Esophagus squamous epithelium (tissue), 5 donors: ENCODE measurements at regions not wholly inside any gene's neighbourhood (a gene's known extent, or its start where the extent isn't known, plus 50 kb on each side); places are given as distances from the start of the nearest gene placed in this dataset.
A peak's percentile ranks its signal among the peaks of the same experiment; 100 is the strongest.

Experiments
- DNase-seq: peaks from one replicate; lab custom pipeline; 2025; lab: John Stamatoyannopoulos, UW
- H3K27ac ChIP-seq, 4 donors: fragments of 200-600 bp; sonication (generic); one replicate each; pipeline ENCODE4 v1.5.1; 2016 to 2019; ENCODE audit warnings: mild to moderate bottlenecking in 1 of 4
- H3K27me3 ChIP-seq, 4 donors: fragments of 200-600 bp; sonication (generic); 1 replicate in 3 of 4; 2 replicates in 1 of 4; pipeline versions ENCODE4 v1.5.1 to v1.6.0; 2017 to 2021; ENCODE audit warnings: antibody characterized with exemption in 1 of 4
- H3K36me3 ChIP-seq, 3 donors: fragments of 200-600 bp; sonication (generic); one replicate each; pipeline ENCODE4 v1.5.1; 2016 to 2019
- H3K4me1 ChIP-seq, 3 donors: fragments of 200-600 bp; sonication (generic); one replicate each; pipeline ENCODE4 v1.5.1; 2017 to 2019
- H3K4me3 ChIP-seq, 4 donors: fragments of 200-600 bp; sonication (generic); 1 replicate in 3 of 4; 2 replicates in 1 of 4; pipeline ENCODE4 v1.5.1; 2016 to 2019; ENCODE audit warnings: mild to moderate bottlenecking in 2 of 4, moderate library complexity in 1 of 4
- H3K9me3 ChIP-seq, 3 donors: fragments of 200-600 bp; sonication (generic); one replicate each; pipeline ENCODE4 v1.5.1; 2016 to 2019
- POLR2A ChIP-seq, 4 donors: fragments of 450-650 bp; IDR thresholded peaks; one replicate each; pipeline ENCODE4 v1.6.1; 2017; ENCODE audit warnings: antibody characterized with exemption in 4 of 4, mild to moderate bottlenecking in 4 of 4, moderate library complexity in 3 of 4
- WGBS, 2 donors: methylation state at CpG; one replicate each; pipeline ENCODE4 v1.1.5; 2018; 5-methylcytosine and 5-hydroxymethylcytosine counted together
- intact Hi-C: fragments of 100-400 bp; cut with DNase I; formaldehyde crosslinking; loops from one replicate; pipeline ENCODE4 v1.15.0; 2022
- TF ChIP-seq, protein P1 (sequence below), 6 experiments: fragments of 450-650 bp in 4 of 6; fragments of 200-600 bp in 2 of 6; sonication (generic) in 2 of 6; IDR thresholded peaks; one replicate each; pipeline ENCODE4 v1.5.1; 2016 to 2019; ENCODE audit warnings: antibody characterized with exemption in 6 of 6, mild to moderate bottlenecking in 4 of 6, moderate library complexity in 4 of 6
- donor health status: DM: yes; HTN: yes; CAD: no.

DNA sequence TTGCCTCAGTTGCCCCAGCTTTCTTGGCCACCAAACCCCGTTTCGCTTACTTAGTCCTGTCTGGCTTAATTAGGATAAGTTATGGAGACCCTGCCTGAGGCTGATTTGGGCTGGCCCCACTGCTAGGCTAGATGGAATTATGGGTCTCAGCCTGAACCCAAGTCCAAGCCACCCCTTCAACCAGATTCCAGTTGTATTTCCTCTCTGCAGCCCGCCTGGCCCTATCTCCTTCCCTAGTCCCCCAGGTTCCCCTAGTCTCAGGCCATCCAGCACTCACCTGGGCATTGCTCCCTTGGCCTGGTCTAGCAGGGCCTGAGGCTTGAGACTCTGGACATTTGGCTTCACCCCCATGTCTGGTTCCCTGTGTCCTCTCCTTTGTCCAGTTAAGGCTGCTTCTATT is 111.7 kb upstream of the IPO9 start:
- WGBS, 2 donors: 94 to 97% methylated on average over 2 to 3 of the region's 3 CpGs
- intact Hi-C loops: no loop called here
- Histone ChIP-seq H3K4me1 (peaks cover 46 to 95% (median 73%) of the 10 kb centered on the region in 3 donors), H3K9me3 (no peaks in the 10 kb centered on the region), H3K27ac (peak overlapping the region in 3 of 4 donors; percentile 46 to 96 (median 90)), H3K27me3 (no peaks in the 10 kb centered on the region), H3K4me3 (no peak overlapping the region), H3K36me3 (peaks cover 0 to 8% (median 0%) of the 10 kb centered on the region in 3 donors)
- DNase-seq: no peak
- TF ChIP-seq POLR2A (IDR thresholded peaks at IDR 0.05): no peak
- TF ChIP-seq, protein P1, sequence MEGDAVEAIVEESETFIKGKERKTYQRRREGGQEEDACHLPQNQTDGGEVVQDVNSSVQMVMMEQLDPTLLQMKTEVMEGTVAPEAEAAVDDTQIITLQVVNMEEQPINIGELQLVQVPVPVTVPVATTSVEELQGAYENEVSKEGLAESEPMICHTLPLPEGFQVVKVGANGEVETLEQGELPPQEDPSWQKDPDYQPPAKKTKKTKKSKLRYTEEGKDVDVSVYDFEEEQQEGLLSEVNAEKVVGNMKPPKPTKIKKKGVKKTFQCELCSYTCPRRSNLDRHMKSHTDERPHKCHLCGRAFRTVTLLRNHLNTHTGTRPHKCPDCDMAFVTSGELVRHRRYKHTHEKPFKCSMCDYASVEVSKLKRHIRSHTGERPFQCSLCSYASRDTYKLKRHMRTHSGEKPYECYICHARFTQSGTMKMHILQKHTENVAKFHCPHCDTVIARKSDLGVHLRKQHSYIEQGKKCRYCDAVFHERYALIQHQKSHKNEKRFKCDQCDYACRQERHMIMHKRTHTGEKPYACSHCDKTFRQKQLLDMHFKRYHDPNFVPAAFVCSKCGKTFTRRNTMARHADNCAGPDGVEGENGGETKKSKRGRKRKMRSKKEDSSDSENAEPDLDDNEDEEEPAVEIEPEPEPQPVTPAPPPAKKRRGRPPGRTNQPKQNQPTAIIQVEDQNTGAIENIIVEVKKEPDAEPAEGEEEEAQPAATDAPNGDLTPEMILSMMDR (IDR thresholded peaks at IDR 0.05): no peak

DNA sequence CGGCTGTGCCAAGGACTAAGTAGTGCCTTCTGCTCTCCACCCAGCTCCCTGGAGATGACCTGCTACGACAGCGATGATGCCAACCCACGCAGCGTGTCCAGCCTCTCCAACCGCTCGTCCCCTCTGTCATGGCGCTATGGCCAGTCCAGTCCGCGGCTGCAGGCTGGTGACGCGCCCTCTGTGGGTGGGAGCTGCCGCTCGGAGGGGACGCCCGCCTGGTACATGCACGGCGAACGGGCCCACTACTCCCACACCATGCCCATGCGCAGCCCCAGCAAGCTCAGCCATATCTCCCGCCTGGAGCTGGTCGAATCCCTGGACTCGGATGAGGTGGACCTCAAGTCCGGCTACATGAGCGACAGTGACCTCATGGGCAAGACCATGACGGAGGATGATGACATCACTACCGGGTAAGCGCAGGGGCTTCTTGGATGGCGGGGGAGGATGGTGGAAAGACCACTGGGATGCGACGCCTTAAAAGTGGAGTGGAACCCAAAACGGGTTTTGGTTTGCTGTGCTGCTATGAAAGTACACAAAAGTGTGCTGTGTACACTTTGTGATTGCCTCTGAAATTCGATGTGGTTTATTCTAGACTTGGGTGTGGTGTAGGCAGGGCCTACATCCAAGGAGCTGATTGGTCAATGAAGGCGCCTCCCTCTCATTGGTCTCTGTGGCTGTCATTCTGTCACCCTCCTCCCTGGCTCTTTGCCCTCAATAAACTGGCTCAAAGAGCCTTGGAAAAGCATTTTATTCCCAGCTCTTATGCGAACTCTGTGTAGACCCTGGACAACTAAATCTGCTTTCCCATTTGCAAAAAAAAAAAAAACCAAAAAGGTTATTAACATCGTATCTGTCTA is 110.4 kb upstream of the IPO9 start:
- no peak for DNase-seq

DNA sequence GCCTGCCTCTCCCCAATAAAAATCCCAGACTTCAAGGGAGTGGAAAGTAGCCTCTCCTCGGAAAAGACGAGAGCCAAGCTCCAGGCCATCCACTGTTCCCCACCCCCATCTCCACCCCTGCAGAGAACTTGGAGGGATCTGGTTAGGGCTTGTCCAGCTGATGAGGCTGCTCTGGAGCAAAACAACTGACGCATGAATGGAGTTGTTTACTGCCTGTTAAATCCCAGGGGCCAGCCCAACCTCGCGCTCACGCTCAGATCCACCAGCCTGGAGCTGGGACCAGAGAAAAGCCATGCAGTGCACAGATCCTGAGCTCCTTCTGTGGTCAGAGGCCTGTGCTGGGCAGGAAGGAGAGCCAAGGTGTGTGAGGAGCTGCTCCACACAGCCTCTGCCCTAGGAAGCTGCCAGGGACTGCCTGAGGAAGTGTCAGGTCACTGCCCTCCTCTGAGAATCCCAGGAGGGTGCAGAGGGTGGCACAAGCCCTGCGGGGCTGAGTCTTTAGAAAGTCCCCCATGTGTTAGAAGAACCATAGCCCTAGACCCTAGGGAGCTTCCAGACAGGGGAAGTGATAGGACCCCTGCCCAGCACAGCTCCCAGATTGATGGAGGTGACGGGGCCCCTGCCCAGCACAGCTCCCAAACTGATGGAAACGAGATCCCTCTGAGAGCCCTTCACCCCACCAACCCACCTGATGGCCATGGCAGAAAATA is 109.0 kb upstream of the IPO9 start:
- H3K4me3 ChIP-seq: no peak overlapping the region

More for the DNA sequence above, 110.4 kb upstream of the IPO9 start:
- intact Hi-C loops: no loop called here
- no peak overlapping the region for H3K4me3 ChIP-seq
- TF ChIP-seq, protein P1 (IDR thresholded peaks at IDR 0.05): no peak
- peaks cover 33 to 82% (median 60%) of the 10 kb centered on the region in 3 donors for H3K4me1 ChIP-seq
- 90 to 94% methylated on average over 22 to 36 of the region's 36 CpGs for WGBS, 2 donors
- H3K27me3 ChIP-seq: no peaks in the 10 kb centered on the region
- peak overlapping the region; percentile 64 to 93 (median 88) for H3K27ac ChIP-seq
- H3K36me3 ChIP-seq: peaks cover 0 to 8% (median 0%) of the 10 kb centered on the region in 3 donors
- H3K9me3 ChIP-seq: no peaks in the 10 kb centered on the region

DNA sequence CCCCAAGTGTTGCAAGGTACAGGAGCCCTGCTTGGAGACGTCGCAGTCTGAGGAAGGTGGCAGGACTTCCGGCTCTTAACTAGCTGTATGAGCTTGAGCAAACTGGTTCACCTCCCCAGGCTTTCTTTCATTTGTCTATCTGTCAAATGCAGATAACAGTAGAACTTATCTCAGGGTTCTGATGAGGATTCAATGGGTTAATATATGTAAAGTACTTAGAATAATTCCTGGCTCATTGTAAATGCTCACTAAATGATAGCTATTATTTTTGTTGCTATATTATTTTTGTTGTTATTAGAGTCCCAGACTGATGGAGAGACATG is 108.5 kb upstream of the IPO9 start:
- 85 to 86% methylated on average over 3 of the region's 3 CpGs for WGBS, 2 donors
- Histone ChIP-seq H3K27ac (peak overlapping the region; percentile 64 to 93 (median 86)), H3K4me3 (no peak overlapping the region), H3K9me3 (no peaks in the 10 kb centered on the region), H3K27me3 (no peaks in the 10 kb centered on the region), H3K4me1 (peaks cover 25 to 77% (median 57%) of the 10 kb centered on the region in 3 donors), H3K36me3 (peaks cover 0 to 8% (median 0%) of the 10 kb centered on the region in 3 donors)
- TF ChIP-seq, protein P1 (IDR thresholded peaks at IDR 0.05): no peak
- no peak for TF ChIP-seq POLR2A (IDR thresholded peaks at IDR 0.05)
- intact Hi-C loops: no loop called here
- DNase-seq: no peak

More for the DNA sequence above, 109.0 kb upstream of the IPO9 start:
- H3K36me3 ChIP-seq: peaks cover 0 to 8% (median 0%) of the 10 kb centered on the region in 3 donors
- intact Hi-C loops: no loop called here
- peaks cover 30 to 77% (median 57%) of the 10 kb centered on the region in 3 donors for H3K4me1 ChIP-seq
- no peaks in the 10 kb centered on the region for H3K27me3 ChIP-seq
- TF ChIP-seq POLR2A (IDR thresholded peaks at IDR 0.05): peak in 2 of 4 donors; percentile 22 to 41
- TF ChIP-seq, protein P1 (IDR thresholded peaks at IDR 0.05): no peak
- WGBS, 2 donors: 31% methylated on average over 3 of the region's 9 CpGs; no CpG with 5 or more reads in 1 of the 2 donors
- H3K9me3 ChIP-seq: no peaks in the 10 kb centered on the region
- no peak for DNase-seq
- peak overlapping the region; percentile 64 to 93 (median 86) for H3K27ac ChIP-seq
